Eye (tissue), 1 donor: ENCODE measurements at regions not wholly inside any gene's neighbourhood (a gene's known extent, or its start where the extent isn't known, plus 50 kb on each side); places are given as distances from the start of the nearest gene placed in this dataset.

Experiments
- DNase-seq: peaks from one replicate; pipeline ENCODE4 v3.0.0-alpha.2; 2015

DNA sequence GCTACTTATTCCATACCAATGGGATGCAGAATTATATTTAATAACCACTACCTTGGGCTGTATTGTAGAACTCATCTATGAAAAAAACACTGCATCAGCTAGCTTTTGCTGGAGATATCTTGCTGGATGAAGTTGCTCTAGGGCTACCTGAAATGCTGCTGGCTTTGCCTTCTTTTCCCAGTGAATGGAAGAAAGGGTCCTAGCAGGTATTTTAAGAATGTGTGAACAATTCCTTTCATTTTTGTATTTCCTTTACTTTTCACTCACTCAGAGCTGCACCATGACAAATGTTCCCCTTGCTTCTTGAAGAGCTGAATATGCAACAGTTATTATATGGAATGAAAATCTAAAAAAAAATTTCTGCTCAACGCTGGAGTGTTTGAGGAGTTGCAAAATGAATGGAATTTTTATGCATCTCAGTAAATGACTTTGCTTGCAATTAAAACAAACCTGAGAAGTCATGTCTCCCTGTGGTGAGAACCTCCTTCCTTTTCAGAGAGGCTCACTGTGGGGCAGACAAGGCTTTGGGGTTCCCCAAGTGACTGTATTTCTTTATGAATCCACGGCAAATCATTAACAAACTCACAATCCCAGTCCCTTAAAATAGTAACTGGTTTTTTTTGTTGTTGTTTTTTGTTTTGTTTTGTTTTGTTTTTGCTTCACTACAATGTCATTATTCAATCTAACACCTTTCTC is 566.8 kb upstream of the KIRREL3 start:
- DNase-seq, result no peak

DNA sequence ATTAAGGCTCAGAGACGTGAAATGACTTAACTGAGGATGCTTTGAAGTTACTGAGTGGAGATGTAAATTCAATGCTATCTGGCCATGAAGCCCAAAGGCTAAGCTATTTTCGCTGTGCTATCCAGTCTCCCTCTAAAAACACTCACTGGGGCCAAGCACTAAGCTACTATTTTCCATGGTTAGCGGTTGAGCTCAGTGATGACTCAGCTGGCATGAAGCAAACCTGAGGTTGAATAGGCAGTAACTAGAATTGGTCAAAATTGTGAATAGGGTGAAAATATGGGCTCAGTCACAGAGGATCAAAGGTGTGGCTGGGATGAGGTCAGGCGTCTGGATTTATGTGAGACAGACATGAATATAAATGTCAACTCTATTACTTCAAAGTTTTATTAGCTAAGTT is 564.2 kb upstream of the KIRREL3 start:
- DNase-seq, result no peak

GRCh38 chr11:127559978-127560377 is 559.4 kb upstream of the KIRREL3 start:
- DNase-seq, result peak; percentile 52

DNA sequence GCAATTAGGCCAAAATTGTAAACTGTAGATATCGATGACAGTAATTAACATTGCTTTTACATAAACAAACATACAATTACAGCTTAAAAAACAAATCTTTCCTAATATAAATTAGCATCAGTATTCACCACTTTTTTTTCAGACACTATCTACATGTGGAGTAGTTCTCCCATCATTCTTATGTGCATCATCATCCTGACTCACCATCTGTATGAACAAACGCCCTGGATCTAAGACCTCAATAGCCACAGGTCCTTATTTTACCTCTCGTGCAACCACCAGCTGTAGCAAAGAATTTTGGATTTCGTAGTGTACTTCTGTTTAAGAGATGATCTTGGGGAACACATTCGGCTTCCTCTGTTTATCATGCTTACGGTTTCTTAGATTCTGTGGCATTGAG is 551.9 kb upstream of the KIRREL3 start:
- no peak for DNase-seq

GRCh38 chr11:127531167-127531566 is 530.6 kb upstream of the KIRREL3 start:
- no peak for DNase-seq

DNA sequence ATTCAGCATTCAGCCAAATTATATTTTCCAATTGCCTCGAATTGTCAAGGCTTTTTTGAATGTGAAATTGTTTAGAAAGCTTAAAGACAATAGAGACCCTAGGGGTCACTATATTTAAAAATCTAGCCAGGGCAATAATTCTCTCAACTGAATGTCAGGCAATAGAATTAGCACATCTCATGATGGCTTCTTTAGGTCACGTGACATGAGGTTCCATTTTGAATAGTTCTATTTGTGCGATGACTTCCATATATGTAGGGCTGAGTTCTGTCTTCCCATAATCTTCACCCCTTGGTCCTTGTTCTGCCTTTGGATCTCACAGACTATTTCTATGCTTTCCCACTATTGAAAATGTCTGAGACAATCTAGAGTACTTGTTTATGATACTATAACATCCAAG is 527.7 kb upstream of the KIRREL3 start:
- DNase-seq, result no peak

- DNase-seq, result no peak
Measured at GRCh38 chr11:127524618-127525017, 524.0 kb upstream of the KIRREL3 start.

- no peak for DNase-seq
Measured at GRCh38 chr11:127521413-127521812, 520.8 kb upstream of the KIRREL3 start.

DNA sequence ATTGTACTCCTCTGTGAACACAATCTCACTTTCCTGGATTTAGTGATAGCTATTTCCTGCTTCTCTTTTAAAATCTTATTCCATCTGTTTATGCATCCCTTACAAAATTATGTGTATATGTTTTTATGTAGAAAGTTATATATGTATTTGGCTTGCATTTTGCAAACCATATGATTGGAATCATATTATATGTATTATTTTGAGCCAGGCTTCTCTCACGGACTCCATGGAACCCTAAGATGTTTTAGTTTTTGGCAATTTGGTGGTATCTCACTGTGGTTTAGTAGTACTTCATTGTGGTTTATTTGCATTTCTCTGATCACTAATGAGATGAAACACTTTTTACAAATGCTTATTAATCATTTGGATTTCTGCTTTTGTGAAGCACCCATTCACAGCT is 507.3 kb upstream of the KIRREL3 start:
- no peak for DNase-seq

DNA sequence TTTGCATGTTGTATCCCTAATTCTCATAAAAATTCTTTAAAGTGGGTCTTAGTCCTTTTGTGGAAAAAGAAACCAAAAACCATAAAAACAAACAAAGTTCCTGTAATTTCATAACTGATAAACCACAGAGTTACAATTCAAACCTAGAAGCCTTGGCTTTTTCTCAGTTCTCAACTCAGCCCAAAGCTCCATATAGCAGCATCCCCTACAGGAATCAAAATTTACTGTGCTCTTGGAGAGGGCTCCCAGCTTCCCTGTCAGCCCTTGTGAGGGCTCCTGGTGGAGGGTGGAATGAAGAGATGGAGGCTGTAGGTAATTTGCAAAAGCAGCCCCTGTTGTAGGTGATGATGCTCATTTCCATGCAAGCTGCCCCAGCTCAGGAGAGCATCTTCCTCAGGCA is 506.1 kb upstream of the KIRREL3 start:
- DNase-seq, result no peak

GRCh38 chr11:127506126-127506525 is 505.6 kb upstream of the KIRREL3 start:
- no peak for DNase-seq

- no peak for DNase-seq
Measured at GRCh38 chr11:127496165-127496564, 495.6 kb upstream of the KIRREL3 start.

DNA sequence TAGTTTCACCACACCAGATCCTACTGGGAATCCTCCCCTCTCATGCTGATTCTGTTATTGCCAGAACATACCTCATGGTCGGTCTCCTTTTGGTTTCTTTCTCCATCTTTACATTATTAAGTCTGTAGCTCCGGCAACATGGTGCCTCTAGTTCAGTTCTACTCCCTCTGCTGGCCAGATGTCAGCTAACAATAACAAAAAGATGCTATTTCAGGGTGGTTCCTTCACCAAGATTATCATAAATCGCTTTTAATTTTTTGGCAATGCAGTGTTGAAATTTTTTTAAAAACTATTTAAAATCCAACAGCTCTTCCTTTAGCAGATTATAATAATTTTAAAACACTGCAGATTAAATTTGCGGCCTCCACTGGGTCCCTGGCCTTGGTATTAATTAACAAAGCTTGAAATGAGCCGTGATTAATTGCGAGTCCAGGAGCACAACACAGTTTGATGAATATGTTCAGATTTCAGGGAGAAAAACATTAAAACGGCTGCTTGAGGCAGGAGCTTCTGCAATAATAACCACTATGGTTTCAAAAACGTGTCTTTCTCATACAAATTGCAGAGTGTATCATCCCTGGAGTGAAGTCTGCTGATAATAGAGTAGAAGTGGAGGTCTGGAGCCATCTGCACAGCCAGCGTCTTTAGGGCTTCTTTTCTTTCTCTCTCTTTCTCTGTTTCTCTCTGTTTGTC is 492.9 kb upstream of the KIRREL3 start:
- peak; percentile 68 for DNase-seq

- no peak for DNase-seq
Measured at GRCh38 chr11:127492029-127492428, 491.5 kb upstream of the KIRREL3 start.

- no peak for DNase-seq
Measured at GRCh38 chr11:127491589-127491988, 491.0 kb upstream of the KIRREL3 start.

GRCh38 chr11:127490896-127491295 is 490.3 kb upstream of the KIRREL3 start:
- DNase-seq, result no peak

DNA sequence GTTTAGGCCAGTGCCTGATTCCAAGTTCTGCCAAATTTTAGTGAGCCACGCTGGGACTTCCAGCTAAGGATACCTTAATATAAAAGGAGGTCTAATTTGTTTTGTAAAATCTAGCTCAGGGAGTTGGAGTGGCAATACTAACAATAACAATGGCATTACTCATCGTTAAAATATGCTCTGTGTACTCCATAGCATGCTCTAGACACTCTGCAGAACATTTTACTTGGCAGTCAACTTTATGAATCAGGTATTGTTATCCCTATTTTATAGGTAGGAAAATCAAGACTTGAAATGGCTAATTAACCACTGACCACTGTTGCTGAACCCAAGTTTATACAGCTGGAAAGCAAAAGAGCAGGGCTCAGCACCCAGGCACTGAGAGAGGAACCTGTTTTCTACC is 485.0 kb upstream of the KIRREL3 start:
- no peak for DNase-seq

DNA sequence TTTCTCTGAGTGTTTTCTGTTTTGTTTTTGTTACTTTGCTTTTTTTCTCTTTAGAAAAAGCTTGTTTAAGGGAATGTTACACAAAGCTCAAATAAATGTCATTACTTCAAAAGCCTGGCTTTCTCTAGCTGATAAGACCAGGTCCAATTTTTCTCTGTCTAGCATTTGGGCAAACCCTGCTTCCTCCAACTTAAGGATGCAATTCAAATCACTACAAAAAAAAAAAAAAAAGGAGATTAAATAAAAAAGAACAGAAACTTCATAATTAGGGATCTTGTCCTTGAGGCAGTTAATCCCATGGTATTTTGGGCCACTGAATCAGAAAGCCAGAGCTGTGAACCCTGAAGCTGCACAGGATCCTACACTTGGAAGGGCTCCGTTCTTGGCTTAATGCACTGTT is 480.8 kb upstream of the KIRREL3 start:
- DNase-seq, result no peak

DNA sequence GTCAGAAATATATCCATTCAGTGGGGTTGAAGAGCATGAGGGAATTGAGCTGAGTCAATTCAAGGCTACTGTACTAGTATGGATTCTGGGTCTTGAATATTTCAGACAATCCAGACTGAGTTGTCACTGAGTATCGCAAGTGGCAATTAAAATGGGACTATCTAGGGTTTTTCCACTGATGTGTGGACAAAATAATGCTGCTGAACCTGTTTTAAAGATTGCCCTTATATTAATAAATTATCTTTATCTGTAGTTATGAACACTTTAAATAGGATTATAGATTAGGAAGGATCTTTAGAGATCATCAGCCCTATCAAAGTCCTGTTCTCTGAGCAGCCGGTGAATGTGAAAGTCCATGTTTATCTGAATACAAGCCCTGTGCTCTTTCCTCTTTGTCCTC is 478.3 kb upstream of the KIRREL3 start:
- DNase-seq, result no peak

GRCh38 chr11:127474766-127475165 is 474.2 kb upstream of the KIRREL3 start:
- DNase-seq, result peak; percentile 87

DNA sequence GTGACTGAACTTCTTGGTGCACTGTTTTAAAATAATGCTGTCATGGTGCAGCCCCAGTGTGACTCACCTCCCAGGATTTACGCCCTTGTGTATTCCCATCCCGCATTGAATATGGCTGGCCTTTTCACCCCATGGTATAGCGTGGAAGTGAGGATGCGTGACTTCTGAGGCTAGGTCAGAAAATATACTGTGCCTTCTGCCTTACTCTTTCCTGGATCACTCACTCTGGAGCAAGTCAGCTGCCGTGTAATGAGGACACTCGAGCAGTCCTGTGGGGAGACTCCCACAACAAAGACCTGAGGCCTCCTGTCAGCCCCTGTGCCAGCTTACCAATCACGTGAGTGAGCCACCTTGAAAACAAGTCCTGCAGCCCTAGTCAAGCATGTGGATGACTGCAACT is 471.9 kb upstream of the KIRREL3 start:
- no peak for DNase-seq

DNA sequence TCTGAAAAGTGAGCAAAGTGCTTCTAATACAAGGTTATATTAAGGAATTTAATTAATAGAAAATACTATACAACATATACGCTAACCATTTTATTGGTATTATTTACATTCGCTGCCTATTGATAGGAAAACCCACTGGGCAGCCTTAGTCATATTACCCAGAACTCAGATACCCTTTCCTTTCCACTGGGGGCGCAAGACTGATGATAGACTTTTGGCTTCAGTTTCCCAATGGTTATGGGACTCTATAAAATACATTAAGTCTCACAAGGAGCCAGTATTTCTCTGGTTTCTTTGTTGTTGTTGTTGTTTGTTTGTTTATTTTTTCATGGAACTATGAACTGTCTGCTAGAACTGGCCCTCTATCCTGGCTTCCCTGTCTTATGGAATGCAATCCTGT is 471.1 kb upstream of the KIRREL3 start:
- no peak for DNase-seq

GRCh38 chr11:127470306-127470884 is 469.8 kb upstream of the KIRREL3 start:
- no peak for DNase-seq

DNA sequence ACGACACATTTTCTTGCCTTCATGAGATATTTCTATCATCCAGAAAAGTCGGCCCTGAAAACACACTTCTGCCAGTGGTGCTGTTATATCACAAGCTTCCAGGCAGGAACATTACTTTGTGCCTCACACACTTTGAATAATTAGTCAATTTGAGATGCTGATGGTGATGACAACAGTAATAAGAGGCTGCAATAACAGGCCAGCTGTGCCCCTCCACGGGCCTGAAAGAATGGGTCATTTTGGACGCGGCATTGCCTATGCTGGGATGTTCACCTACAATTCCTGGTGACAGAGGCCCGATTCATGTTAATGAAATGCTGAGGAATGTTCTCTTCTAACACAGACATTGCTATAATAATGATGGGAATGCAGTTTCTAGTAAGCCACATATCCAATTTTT is 463.8 kb upstream of the KIRREL3 start:
- no peak for DNase-seq

- DNase-seq, result no peak
Measured at GRCh38 chr11:127462065-127462344, 461.4 kb upstream of the KIRREL3 start.
